H1 (cell line): ENCODE measurements at regions not wholly inside any gene's neighbourhood (a gene's known extent, or its start where the extent isn't known, plus 50 kb on each side); places are given as distances from the start of the nearest gene placed in this dataset.

Source experiments
- CTCF ChIA-PET: fragments of 300-600 bp; sonication (Branson Sonifier 250); formaldehyde crosslinking; loops from one replicate; lab custom pipeline; 2021; ENCODE audit not compliant: partially characterized antibody; lab: Charles Lee
- POLR2A ChIA-PET: fragments of 300-600 bp; sonication (Branson Sonifier 250); formaldehyde crosslinking; loops from one replicate; lab custom pipeline; 2021; ENCODE audit warnings: inconsistent platforms; ENCODE audit not compliant: partially characterized antibody; lab: Charles Lee
- DNase-seq, 2 experiments: peaks; one replicate each; pipeline versions ENCODE4 v3.0.0 to v3.0.0-alpha.2; 2010 to 2022; ENCODE audit warnings: low spot score in 2 of 2, low read depth in 1 of 2, mixed read lengths in 1 of 2
- FAIRE-seq: peaks from 2 replicates; lab custom pipeline; 2011; peaks lifted over from hg19 to GRCh38; lab: Jason Lieb, UNC
- H2AFZ ChIP-seq: 2 replicates; pipeline ENCODE4 v1.8.1; 2012; ENCODE audit warnings: low read length, inconsistent platforms
- H2AK5ac ChIP-seq: 2 replicates; pipeline ENCODE4 v1.6.1; 2013; ENCODE audit warnings: low read depth, low read length
- H2BK120ac ChIP-seq: replicated peaks from 2 replicates; pipeline ENCODE3; 2013; ENCODE audit warnings: low read depth, low read length, inconsistent platforms
- H2BK12ac ChIP-seq: 2 replicates; pipeline ENCODE4 v1.6.1; 2013; ENCODE audit warnings: low read depth, low read length
- H2BK15ac ChIP-seq: 2 replicates; pipeline ENCODE4 v1.6.1; 2013; ENCODE audit warnings: low read length
- H2BK20ac ChIP-seq: 2 replicates; pipeline ENCODE4 v1.6.1; 2013; ENCODE audit warnings: low read length
- H2BK5ac ChIP-seq: 2 replicates; pipeline ENCODE4 v1.6.1; 2013; ENCODE audit warnings: low read depth, low read length
- H3K14ac ChIP-seq: 2 replicates; pipeline ENCODE4 v1.6.1; 2013; ENCODE audit warnings: inconsistent platforms; ENCODE audit not compliant: insufficient read length
- H3K18ac ChIP-seq: 2 replicates; pipeline ENCODE4 v1.6.1; 2013; ENCODE audit warnings: low read length; ENCODE audit errors: extremely low read depth
- H3K23ac ChIP-seq: 2 replicates; pipeline ENCODE4 v1.6.1; 2013; ENCODE audit warnings: inconsistent platforms; ENCODE audit not compliant: insufficient read length
- H3K23me2 ChIP-seq: 2 replicates; pipeline ENCODE4 v1.6.1; 2013; ENCODE audit warnings: low read depth, low read length
- H3K27ac ChIP-seq: 2 replicates; pipeline ENCODE4 v1.6.1; 2011; ENCODE audit warnings: low read depth, low read length, inconsistent platforms
- H3K27me3 ChIP-seq, 4 experiments: replicated peaks in 1 of 4; 1 replicate in 1 of 4; 2 replicates in 3 of 4; pipeline versions ENCODE4 v1.6.1 to v1.8.1; 2011 to 2013; ENCODE audit warnings: low read length in 3 of 4, mild to moderate bottlenecking in 3 of 4, inconsistent platforms in 2 of 4, mixed read lengths in 2 of 4, moderate library complexity in 1 of 4; ENCODE audit not compliant: control insufficient read depth in 3 of 4, insufficient read depth in 3 of 4; ENCODE audit errors: extremely low read depth in 1 of 4
- H3K36me3 ChIP-seq, 4 experiments: 2 replicates each; pipeline versions ENCODE4 v1.6.1 to v1.8.1; 2011 to 2013; ENCODE audit warnings: mild to moderate bottlenecking in 4 of 4, low read length in 3 of 4, moderate library complexity in 2 of 4, control low read depth in 1 of 4, inconsistent platforms in 1 of 4; ENCODE audit not compliant: insufficient read depth in 4 of 4, control insufficient read depth in 2 of 4
- H3K4ac ChIP-seq: replicated peaks from 2 replicates; pipeline ENCODE3; 2013; ENCODE audit warnings: low read length, low read depth, mixed read lengths, inconsistent platforms; ENCODE audit not compliant: insufficient read length
- H3K4me1 ChIP-seq, 4 experiments: replicated peaks in 1 of 4; 1 replicate in 1 of 4; 2 replicates in 3 of 4; pipeline versions ENCODE4 v1.6.1 to v1.8.1; 2011 to 2013; ENCODE audit warnings: low read length in 3 of 4, inconsistent platforms in 2 of 4, mixed read lengths in 1 of 4; ENCODE audit not compliant: insufficient read depth in 4 of 4, control insufficient read depth in 3 of 4
- H3K4me2 ChIP-seq, 2 experiments: 2 replicates each; pipeline versions ENCODE4 v1.6.1 to v1.8.1; 2011 to 2013; ENCODE audit warnings: low read depth in 2 of 2, low read length in 2 of 2, control low read depth in 1 of 2, inconsistent platforms in 1 of 2, mild to moderate bottlenecking in 1 of 2; ENCODE audit not compliant: insufficient read depth in 1 of 2
- H3K4me3 ChIP-seq, 4 experiments: fragments of 200-600, 300-600 bp in 1 of 4; sonication (generic), shearing (Covaris generic), sonication (Bioruptor Twin) in 1 of 4; 2 replicates each; pipeline versions ENCODE4 v1.5.1 to v1.8.1; 2011 to 2016; ENCODE audit warnings: low read length in 4 of 4, low read depth in 3 of 4, control low read depth in 2 of 4, inconsistent platforms in 2 of 4, mild to moderate bottlenecking in 2 of 4, mixed read lengths in 1 of 4, moderate library complexity in 1 of 4; ENCODE audit not compliant: insufficient read depth in 2 of 4; ENCODE audit errors: extremely low read depth in 1 of 4
- H3K56ac ChIP-seq: replicated peaks from 2 replicates; pipeline ENCODE3; 2013; ENCODE audit warnings: low read depth, mild to moderate bottlenecking, mixed read lengths, low read length, inconsistent platforms; ENCODE audit not compliant: insufficient read length
- H3K79me1 ChIP-seq: 2 replicates; pipeline ENCODE4 v1.6.1; 2013; ENCODE audit warnings: low read depth, low read length, control low read depth
- H3K79me2 ChIP-seq, 2 experiments: 2 replicates each; pipeline versions ENCODE4 v1.6.1 to v1.8.1; 2012 to 2013; ENCODE audit warnings: low read length in 2 of 2, mild to moderate bottlenecking in 2 of 2, inconsistent platforms in 1 of 2; ENCODE audit not compliant: insufficient read depth in 2 of 2, control insufficient read depth in 1 of 2
- H3K9ac ChIP-seq, 4 experiments: replicated peaks in 1 of 4; 1 replicate in 1 of 4; 2 replicates in 3 of 4; pipeline versions ENCODE4 v1.6.1 to v1.8.1; 2011 to 2013; ENCODE audit warnings: low read depth in 3 of 4, low read length in 3 of 4, control low read depth in 2 of 4, mild to moderate bottlenecking in 2 of 4, moderate library complexity in 2 of 4, inconsistent platforms in 1 of 4; ENCODE audit errors: extremely low read depth in 1 of 4
- H3K9me3 ChIP-seq, 2 experiments: 2 replicates each; pipeline versions ENCODE4 v1.6.1 to v1.8.1; 2012 to 2013; ENCODE audit warnings: mild to moderate bottlenecking in 2 of 2, moderate library complexity in 2 of 2, control low read depth in 1 of 2, inconsistent platforms in 1 of 2, low read depth in 1 of 2, low read length in 1 of 2, mixed read lengths in 1 of 2; ENCODE audit not compliant: insufficient read depth in 2 of 2
- H4K20me1 ChIP-seq, 2 experiments: replicated peaks in 1 of 2; 2 replicates each; pipeline versions ENCODE3 to v1.8.1; 2011 to 2013; ENCODE audit warnings: inconsistent platforms in 2 of 2, low read length in 2 of 2, mild to moderate bottlenecking in 1 of 2; ENCODE audit not compliant: insufficient read depth in 2 of 2, control insufficient read depth in 1 of 2
- H4K5ac ChIP-seq: 2 replicates; pipeline ENCODE4 v1.6.1; 2013; ENCODE audit warnings: low read length, low read depth, mixed read lengths, inconsistent platforms; ENCODE audit not compliant: insufficient read length
- H4K8ac ChIP-seq: 2 replicates; pipeline ENCODE4 v1.8.0; 2013; ENCODE audit warnings: mild to moderate bottlenecking, moderate library complexity, low read length, inconsistent platforms; ENCODE audit not compliant: insufficient read depth; ENCODE audit errors: extremely low read depth
- H4K91ac ChIP-seq: replicated peaks from 2 replicates; pipeline ENCODE3; 2013; ENCODE audit warnings: low read length, mixed read lengths, inconsistent platforms; ENCODE audit not compliant: insufficient read length
- CHD1 ChIP-seq: IDR thresholded peaks from 2 replicates; pipeline ENCODE4 v1.6.1; 2012; ENCODE audit warnings: low read depth, low read length, improper control_type of control experiment
- EGR1 ChIP-seq: IDR thresholded peaks from 2 replicates; pipeline ENCODE4 v1.6.1; 2011; ENCODE audit warnings: low read depth, low read length, borderline replicate concordance
- KDM1A ChIP-seq: fragments of 200-600, 300-600 bp; sonication (generic); IDR thresholded peaks from 2 replicates; pipeline ENCODE4 v1.7.1; 2016; ENCODE audit warnings: mild to moderate bottlenecking, low read length, borderline replicate concordance
- POLR2AphosphoS5 ChIP-seq: IDR thresholded peaks from 2 replicates; pipeline ENCODE4 v1.6.1; 2011; ENCODE audit warnings: low read depth, low read length
- RXRA ChIP-seq: IDR thresholded peaks from 2 replicates; pipeline ENCODE4 v1.6.1; 2011; ENCODE audit warnings: low read depth, mild to moderate bottlenecking, low read length, moderate library complexity; ENCODE audit not compliant: insufficient read depth
- SP2 ChIP-seq: IDR thresholded peaks from 2 replicates; pipeline ENCODE4 v1.6.1; 2012; ENCODE audit warnings: mild to moderate bottlenecking, low read length, inconsistent platforms
- TBP ChIP-seq: IDR thresholded peaks from 2 replicates; pipeline ENCODE4 v1.6.1; 2011; ENCODE audit warnings: low read depth, low read length, improper control_type of control experiment
- YY1 ChIP-seq: IDR thresholded peaks from 2 replicates; pipeline ENCODE4 v1.6.1; 2011; ENCODE audit warnings: low read depth, mild to moderate bottlenecking, low read length
- WGBS, 2 experiments: shearing (Covaris generic) in 1 of 2; methylation state at CpG; one replicate each; pipeline versions ENCODE4 v1.1.6 to v1.1.7; 2013 to 2015; ENCODE audit warnings: low lambda C conversion rate in 2 of 2, mixed read lengths in 2 of 2, inconsistent platforms in 1 of 2, low coverage in 1 of 2, missing lambda C conversion rate in 1 of 2; ENCODE audit not compliant: insufficient replicate concordance in 2 of 2, insufficient coverage in 1 of 2, insufficient read length in 1 of 2; ENCODE audit errors: extremely low coverage in 1 of 2, missing lambda C conversion rate in 1 of 2; 5-methylcytosine and 5-hydroxymethylcytosine counted together
- TF ChIP-seq, protein P1 (sequence below): IDR thresholded peaks from 2 replicates; pipeline ENCODE4 v1.6.1; 2011; ENCODE audit warnings: low read depth, mild to moderate bottlenecking, low read length; ENCODE audit not compliant: insufficient read depth

DNA sequence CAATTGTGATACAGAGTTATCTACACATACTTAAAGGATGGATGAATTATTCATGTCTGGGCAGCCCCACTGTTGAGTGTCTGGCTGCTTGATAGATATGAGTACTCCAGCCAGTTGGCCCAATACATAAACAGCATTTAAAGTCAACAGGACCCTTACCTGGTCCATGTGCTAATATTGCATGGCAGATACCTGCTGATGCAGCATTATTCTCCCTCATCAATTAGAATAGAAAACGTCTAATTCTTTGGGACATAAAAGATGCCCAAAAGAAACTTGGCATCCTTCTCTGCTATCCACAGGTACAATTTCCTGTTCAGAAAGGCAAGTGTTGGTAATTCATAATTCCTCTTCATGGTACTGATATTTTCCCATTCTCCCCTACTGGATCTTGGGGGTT is 550.8 kb downstream of the TFAP2B start:
- Histone ChIP-seq H3K14ac (no peak overlapping the region), H2BK15ac (no peak overlapping the region), H3K27ac (no peak overlapping the region), H3K4me3 (no peak overlapping the region), H2AK5ac (no peak overlapping the region), H2BK20ac (no peak overlapping the region), H3K79me2 (no peaks in the 10 kb centered on the region), H3K56ac (no peak overlapping the region), H2AFZ (no peak overlapping the region), H3K4me1 (no peaks in the 10 kb centered on the region), H4K91ac (no peak overlapping the region), H4K20me1 (no peaks in the 10 kb centered on the region), H3K36me3 (no peaks in the 10 kb centered on the region), H2BK5ac (no peak overlapping the region), H3K27me3 (no peaks in the 10 kb centered on the region), H4K8ac (no peak overlapping the region), H2BK120ac (no peak overlapping the region), H3K23me2 (no peaks in the 10 kb centered on the region)
- POLR2A ChIA-PET = no interaction called here
- DNase-seq = no peak
- CTCF ChIA-PET = no interaction called here
- no peak for TF ChIP-seq KDM1A
- TF ChIP-seq TBP = no peak
- no peak for TF ChIP-seq YY1
- no peak for TF ChIP-seq POLR2AphosphoS5
- TF ChIP-seq SP2 = no peak
- TF ChIP-seq, protein P1, sequence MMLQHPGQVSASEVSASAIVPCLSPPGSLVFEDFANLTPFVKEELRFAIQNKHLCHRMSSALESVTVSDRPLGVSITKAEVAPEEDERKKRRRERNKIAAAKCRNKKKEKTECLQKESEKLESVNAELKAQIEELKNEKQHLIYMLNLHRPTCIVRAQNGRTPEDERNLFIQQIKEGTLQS = no peak
- TF ChIP-seq EGR1 = no peak
- TF ChIP-seq RXRA = no peak
- no peak for TF ChIP-seq CHD1
- TF ChIP-seq, all 59 proteins: peak for 0
- no peak overlapping the region for H4K5ac ChIP-seq
- H3K9ac ChIP-seq = no peak overlapping the region
- no peak overlapping the region for H3K4ac ChIP-seq
- no peak overlapping the region for H3K23ac ChIP-seq
- no peaks in the 10 kb centered on the region for H3K9me3 ChIP-seq
- no peak for FAIRE-seq
- H3K18ac ChIP-seq = no peak overlapping the region
- H3K4me2 ChIP-seq = no peak overlapping the region
- H3K79me1 ChIP-seq = no peaks in the 10 kb centered on the region
- WGBS, 2 experiments = 80% methylated on average over 1 of the region's 1 CpG; no CpG with 5 or more reads in 1 of the 2 experiments
- no peak overlapping the region for H2BK12ac ChIP-seq
